ENCODE measurements at regions not wholly inside any gene's neighbourhood (a gene's known extent, or its start where the extent isn't known, plus 50 kb on each side); places are given as distances from the start of the nearest gene placed in this dataset.
A peak's percentile ranks its signal among the peaks of the same experiment; 100 is the strongest.

DNA sequence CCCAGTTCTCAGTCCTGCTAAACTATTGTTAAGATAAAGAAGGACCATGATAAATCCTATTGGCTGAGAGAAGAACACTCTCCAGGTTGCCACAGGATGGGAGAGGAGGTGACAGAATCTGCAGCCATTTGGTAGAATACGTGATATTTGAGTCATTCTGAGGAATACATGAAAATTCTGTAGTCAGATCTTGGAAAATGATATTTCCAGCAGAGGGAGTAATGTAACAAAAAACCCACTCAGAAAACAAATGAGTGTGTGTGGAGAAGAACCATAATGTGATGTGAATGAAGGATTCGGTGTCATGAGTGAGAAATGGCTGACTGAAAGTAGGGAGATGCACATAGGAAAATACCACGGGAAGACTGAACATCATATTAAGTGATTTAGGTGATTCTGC, 128.5 kb upstream of the PFKP start:
- TF ChIP-seq, protein P1, sequence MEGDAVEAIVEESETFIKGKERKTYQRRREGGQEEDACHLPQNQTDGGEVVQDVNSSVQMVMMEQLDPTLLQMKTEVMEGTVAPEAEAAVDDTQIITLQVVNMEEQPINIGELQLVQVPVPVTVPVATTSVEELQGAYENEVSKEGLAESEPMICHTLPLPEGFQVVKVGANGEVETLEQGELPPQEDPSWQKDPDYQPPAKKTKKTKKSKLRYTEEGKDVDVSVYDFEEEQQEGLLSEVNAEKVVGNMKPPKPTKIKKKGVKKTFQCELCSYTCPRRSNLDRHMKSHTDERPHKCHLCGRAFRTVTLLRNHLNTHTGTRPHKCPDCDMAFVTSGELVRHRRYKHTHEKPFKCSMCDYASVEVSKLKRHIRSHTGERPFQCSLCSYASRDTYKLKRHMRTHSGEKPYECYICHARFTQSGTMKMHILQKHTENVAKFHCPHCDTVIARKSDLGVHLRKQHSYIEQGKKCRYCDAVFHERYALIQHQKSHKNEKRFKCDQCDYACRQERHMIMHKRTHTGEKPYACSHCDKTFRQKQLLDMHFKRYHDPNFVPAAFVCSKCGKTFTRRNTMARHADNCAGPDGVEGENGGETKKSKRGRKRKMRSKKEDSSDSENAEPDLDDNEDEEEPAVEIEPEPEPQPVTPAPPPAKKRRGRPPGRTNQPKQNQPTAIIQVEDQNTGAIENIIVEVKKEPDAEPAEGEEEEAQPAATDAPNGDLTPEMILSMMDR (conservative IDR thresholded peaks at IDR 0.05; ENCODE audit: low read length): peak; percentile 22; the same call in 1 of the 2 replicates
- no peak for TF ChIP-seq EZH2phosphoT487 (IDR thresholded peaks at IDR 0.05; ENCODE audit: borderline replicate concordance, low read depth, low read length)
